Astrocyte (in vitro differentiated cells and primary cell): ENCODE measurements at regions not wholly inside any gene's neighbourhood (a gene's known extent, or its start where the extent isn't known, plus 50 kb on each side); places are given as distances from the start of the nearest gene placed in this dataset.

Experiments
- CTCF ChIP-seq: IDR thresholded peaks from 2 replicates; pipeline ENCODE4 v1.5.1; 2011; ENCODE audit warnings: low read depth, mild to moderate bottlenecking, inconsistent platforms, low read length, moderate library complexity; ENCODE audit not compliant: insufficient read depth
- EZH2 ChIP-seq: IDR thresholded peaks from 2 replicates; pipeline ENCODE4 v1.6.1; 2012; ENCODE audit warnings: mild to moderate bottlenecking, low read length, inconsistent platforms; ENCODE audit not compliant: insufficient read depth

GRCh38 chr13:72029981-72030380, 163.0 kb upstream of the DACH1 start:
- TF ChIP-seq CTCF (no peak), EZH2 (no peak)
